ENCODE measurements at regions not wholly inside any gene's neighbourhood (a gene's known extent, or its start where the extent isn't known, plus 50 kb on each side); places are given as distances from the start of the nearest gene placed in this dataset.
A peak's percentile ranks its signal among the peaks of the same experiment; 100 is the strongest.

- Histone ChIP-seq H3K4me3 (ENCODE audit: low read length) (no peak overlapping the region), H3K9me3 (ENCODE audit: control insufficient read depth, low read length) (no peaks in the 10 kb centered on the region), H3K27ac (ENCODE audit: low read length) (no peak overlapping the region), H3K4me1 (ENCODE audit: control insufficient read depth, insufficient read depth, low read length) (peaks cover 2% of the 10 kb centered on the region), H3K27me3 (ENCODE audit: control insufficient read depth, insufficient read depth) (no peaks in the 10 kb centered on the region)
- 78% methylated on average over 4 of the region's 4 CpGs for WGBS
- intact Hi-C loops (cut with DNase I), result loop anchor here in 3 of 4 donors (5.0 kb wide), 2 partner anchors 72 to 77 kb away; no protein-coding TSS in a partner anchor
- DNase-seq (no peak), ATAC-seq (no peak)
Measured at GRCh38 chr10:69718951-69719350, 82.8 kb upstream of the COL13A1 start.

GRCh38 chr10:69721690-69722310 is 79.9 kb upstream of the COL13A1 start:
- intact Hi-C loops (cut with DNase I), result loop anchor here in 1 of 4 donors (10.0 kb wide), 1 partner anchor 183 kb away; no protein-coding TSS in a partner anchor
- Histone ChIP-seq H3K4me3 (ENCODE audit: low read length) (no peak overlapping the region), H3K27me3 (ENCODE audit: control insufficient read depth, insufficient read depth) (no peaks in the 10 kb centered on the region), H3K4me1 (ENCODE audit: control insufficient read depth, insufficient read depth, low read length) (peaks cover 2% of the 10 kb centered on the region), H3K27ac (ENCODE audit: low read length) (peak overlapping the region; percentile 87), H3K9me3 (ENCODE audit: control insufficient read depth, low read length) (no peaks in the 10 kb centered on the region)
- 33% methylated on average over 10 of the region's 10 CpGs for WGBS
- ATAC-seq, result peak; percentile 89 to 92
- peak; percentile 79 to 87 (median 81) for DNase-seq

GRCh38 chr10:69723653-69724052 is 78.1 kb upstream of the COL13A1 start:
- Histone ChIP-seq H3K27me3 (ENCODE audit: control insufficient read depth, insufficient read depth) (no peaks in the 10 kb centered on the region), H3K27ac (ENCODE audit: low read length) (no peak overlapping the region), H3K9me3 (ENCODE audit: control insufficient read depth, low read length) (no peaks in the 10 kb centered on the region), H3K4me3 (ENCODE audit: low read length) (no peak overlapping the region), H3K4me1 (ENCODE audit: control insufficient read depth, insufficient read depth, low read length) (peaks cover 4% of the 10 kb centered on the region)
- ATAC-seq (no peak), DNase-seq (no peak)
- intact Hi-C loops (cut with DNase I), result loop anchor here in 1 of 4 donors (10.0 kb wide), 1 partner anchor 181 kb away; no protein-coding TSS in a partner anchor
- WGBS, result 94% methylated on average over 1 of the region's 1 CpG

- H3K4me1 ChIP-seq (ENCODE audit: control insufficient read depth, insufficient read depth, low read length), result peaks cover 14% of the 10 kb centered on the region
- no peak overlapping the region for H3K27ac ChIP-seq (ENCODE audit: low read length)
- WGBS, result 97% methylated on average over 2 of the region's 2 CpGs
Measured at GRCh38 chr10:69726850-69727249, 74.9 kb upstream of the COL13A1 start.

GRCh38 chr10:69728335-69728870 is 73.3 kb upstream of the COL13A1 start:
- Histone ChIP-seq H3K4me1 (ENCODE audit: control insufficient read depth, insufficient read depth, low read length) (peaks cover 12% of the 10 kb centered on the region), H3K9me3 (ENCODE audit: control insufficient read depth, low read length) (no peaks in the 10 kb centered on the region), H3K27ac (ENCODE audit: low read length) (peak overlapping the region; percentile 69), H3K27me3 (ENCODE audit: control insufficient read depth, insufficient read depth) (no peaks in the 10 kb centered on the region), H3K4me3 (ENCODE audit: low read length) (no peak overlapping the region)
- DNase-seq, result peak in 2 of 3 donors; percentile 57 to 62
- intact Hi-C loops (cut with DNase I), result loop anchor here in 1 of 4 donors (10.0 kb wide), 1 partner anchor 176 kb away; no protein-coding TSS in a partner anchor
- peak; percentile 23 to 81 for ATAC-seq
- 13% methylated on average over 3 of the region's 3 CpGs for WGBS

More at GRCh38 chr10:69726850-69727249, 74.9 kb upstream of the COL13A1 start:
- no peak for DNase-seq
- Histone ChIP-seq H3K4me3 (ENCODE audit: low read length) (no peak overlapping the region), H3K9me3 (ENCODE audit: control insufficient read depth, low read length) (no peaks in the 10 kb centered on the region), H3K27me3 (ENCODE audit: control insufficient read depth, insufficient read depth) (no peaks in the 10 kb centered on the region)
- ATAC-seq, result no peak
- intact Hi-C loops (cut with DNase I), result loop anchor here in 1 of 4 donors (10.0 kb wide), 1 partner anchor 178 kb away; no protein-coding TSS in a partner anchor

- Histone ChIP-seq H3K4me1 (ENCODE audit: control insufficient read depth, insufficient read depth, low read length) (peaks cover 12% of the 10 kb centered on the region), H3K9me3 (ENCODE audit: control insufficient read depth, low read length) (no peaks in the 10 kb centered on the region), H3K27me3 (ENCODE audit: control insufficient read depth, insufficient read depth) (no peaks in the 10 kb centered on the region), H3K27ac (ENCODE audit: low read length) (peak overlapping the region; percentile 69), H3K4me3 (ENCODE audit: low read length) (no peak overlapping the region)
- DNase-seq, result no peak
- ATAC-seq, result peak in 1 of 2 donors; percentile 24
- intact Hi-C loops (cut with DNase I), result loop anchor here in 1 of 4 donors (5.0 to 10.0 kb wide), 2 partner anchors 73 to 175 kb away; partner anchors contain the start of gene COL13A1
- WGBS, result 52% methylated on average over 12 of the region's 12 CpGs
Measured at GRCh38 chr10:69729326-69730048, 72.2 kb upstream of the COL13A1 start.

GRCh38 chr10:69730251-69731156 is 71.2 kb upstream of the COL13A1 start:
- DNase-seq, result peak; percentile 57 to 89 (median 83)
- peak overlapping the region; percentile 69 for H3K27ac ChIP-seq (ENCODE audit: low read length)
- no peak overlapping the region for H3K4me3 ChIP-seq (ENCODE audit: low read length)
- 51% methylated on average over 16 of the region's 16 CpGs for WGBS
- intact Hi-C loops (cut with DNase I), result loop anchor here in 1 of 4 donors (5.0 kb wide), 1 partner anchor 72 kb away; the partner anchor contains the start of gene COL13A1
- H3K9me3 ChIP-seq (ENCODE audit: control insufficient read depth, low read length), result no peaks in the 10 kb centered on the region
- peaks cover 12% of the 10 kb centered on the region for H3K4me1 ChIP-seq (ENCODE audit: control insufficient read depth, insufficient read depth, low read length)
- peak; percentile 34 to 60 for ATAC-seq
- no peaks in the 10 kb centered on the region for H3K27me3 ChIP-seq (ENCODE audit: control insufficient read depth, insufficient read depth)

GRCh38 chr10:69731184-69731583 is 70.5 kb upstream of the COL13A1 start:
- 38% methylated on average over 3 of the region's 3 CpGs for WGBS
- intact Hi-C loops (cut with DNase I), result loop anchor here in 1 of 4 donors (5.0 kb wide), 1 partner anchor 71 kb away; the partner anchor contains the start of gene COL13A1
- ATAC-seq (no peak), DNase-seq (peak in 1 of 3 donors; percentile 77)
- H3K9me3 ChIP-seq (ENCODE audit: control insufficient read depth, low read length), result no peaks in the 10 kb centered on the region
- H3K27ac ChIP-seq (ENCODE audit: low read length), result no peak overlapping the region
- no peaks in the 10 kb centered on the region for H3K27me3 ChIP-seq (ENCODE audit: control insufficient read depth, insufficient read depth)
- H3K4me3 ChIP-seq (ENCODE audit: low read length), result no peak overlapping the region
- H3K4me1 ChIP-seq (ENCODE audit: control insufficient read depth, insufficient read depth, low read length), result peaks cover 12% of the 10 kb centered on the region

- Histone ChIP-seq H3K27me3 (ENCODE audit: control insufficient read depth, insufficient read depth) (no peaks in the 10 kb centered on the region), H3K9me3 (ENCODE audit: control insufficient read depth, low read length) (no peaks in the 10 kb centered on the region), H3K27ac (ENCODE audit: low read length) (no peak overlapping the region), H3K4me3 (ENCODE audit: low read length) (no peak overlapping the region), H3K4me1 (ENCODE audit: control insufficient read depth, insufficient read depth, low read length) (peaks cover 12% of the 10 kb centered on the region)
- intact Hi-C loops (cut with DNase I), result loop anchor here in 1 of 4 donors (5.0 kb wide), 1 partner anchor 71 kb away; the partner anchor contains the start of gene COL13A1
- DNase-seq (peak in 2 of 3 donors; percentile 49 to 57), ATAC-seq (no peak)
- WGBS, result 92% methylated on average over 8 of the region's 8 CpGs
Measured at GRCh38 chr10:69731698-69732097, 70.0 kb upstream of the COL13A1 start.
